ENCODE measurements at regions not wholly inside any gene's neighbourhood (a gene's known extent, or its start where the extent isn't known, plus 50 kb on each side); places are given as distances from the start of the nearest gene placed in this dataset.

GRCh38 chr5:18496041-18496440 is 861.8 kb downstream of the TAF11L14 start:
- ChIA-PET POLR2A (no interaction called here), CTCF (no interaction called here)
- no peak overlapping the region for H3K4me3 ChIP-seq (ENCODE audit: control insufficient read depth in 1 of 7, extremely low read depth in 1 of 7, insufficient read depth in 4 of 7, low read depth in 2 of 7, low read length in 6 of 7)
- no peaks in the 10 kb centered on the region for H3K36me3 ChIP-seq (ENCODE audit: control insufficient read depth in 4 of 4, insufficient read depth in 4 of 4, low read length in 3 of 4)
- no peak for DNase-seq
- peaks cover 0 to 14% (median 5%) of the 10 kb centered on the region in 5 experiments for H3K9me3 ChIP-seq (ENCODE audit: control extremely low read depth in 1 of 5, control insufficient read depth in 4 of 5, insufficient read depth in 2 of 5, low read depth in 1 of 5, low read length in 4 of 5)
- no peak overlapping the region for H3K27ac ChIP-seq (ENCODE audit: insufficient read depth in 1 of 2, low read depth in 1 of 2, low read length in 2 of 2, poor library complexity in 1 of 2, severe bottlenecking in 2 of 2)
- H3K4me1 ChIP-seq (ENCODE audit: control extremely low read depth in 1 of 4, control insufficient read depth in 4 of 4, insufficient read depth in 4 of 4, low read length in 3 of 4), result no peaks in the 10 kb centered on the region
- H3K27me3 ChIP-seq (replicated peaks in 2 of 5; ENCODE audit: control insufficient read depth in 4 of 5, insufficient read depth in 5 of 5, low read length in 4 of 5), result no peaks in the 10 kb centered on the region

- Histone ChIP-seq H3K27me3 (replicated peaks in 2 of 5; ENCODE audit: control insufficient read depth in 4 of 5, insufficient read depth in 5 of 5, low read length in 4 of 5) (no peaks in the 10 kb centered on the region), H3K4me1 (ENCODE audit: control extremely low read depth in 1 of 4, control insufficient read depth in 4 of 4, insufficient read depth in 4 of 4, low read length in 3 of 4) (no peaks in the 10 kb centered on the region), H3K27ac (ENCODE audit: insufficient read depth in 1 of 2, low read depth in 1 of 2, low read length in 2 of 2, poor library complexity in 1 of 2, severe bottlenecking in 2 of 2) (no peak overlapping the region), H3K4me3 (ENCODE audit: control insufficient read depth in 1 of 7, extremely low read depth in 1 of 7, insufficient read depth in 4 of 7, low read depth in 2 of 7, low read length in 6 of 7) (no peak overlapping the region), H3K36me3 (ENCODE audit: control insufficient read depth in 4 of 4, insufficient read depth in 4 of 4, low read length in 3 of 4) (no peaks in the 10 kb centered on the region), H3K9me3 (ENCODE audit: control extremely low read depth in 1 of 5, control insufficient read depth in 4 of 5, insufficient read depth in 2 of 5, low read depth in 1 of 5, low read length in 4 of 5) (peaks cover 0 to 14% (median 5%) of the 10 kb centered on the region in 5 experiments)
- ChIA-PET CTCF (no interaction called here), POLR2A (no interaction called here)
- WGBS (ENCODE audit: insufficient coverage), result 100% methylated on average over 1 of the region's 2 CpGs
- DNase-seq, result peak in 1 of 3 donors; percentile 8
These were observed 862.8 kb downstream of the TAF11L14 start for GRCh38 chr5:18497089-18497488.

- no peaks in the 10 kb centered on the region for H3K36me3 ChIP-seq (ENCODE audit: control insufficient read depth in 4 of 4, insufficient read depth in 4 of 4, low read length in 3 of 4)
- peaks cover 0 to 9% (median 0%) of the 10 kb centered on the region in 5 experiments for H3K9me3 ChIP-seq (ENCODE audit: control extremely low read depth in 1 of 5, control insufficient read depth in 4 of 5, insufficient read depth in 2 of 5, low read depth in 1 of 5, low read length in 4 of 5)
- H3K27me3 ChIP-seq (replicated peaks in 2 of 5; ENCODE audit: control insufficient read depth in 4 of 5, insufficient read depth in 5 of 5, low read length in 4 of 5), result no peaks in the 10 kb centered on the region
- H3K4me1 ChIP-seq (ENCODE audit: control extremely low read depth in 1 of 4, control insufficient read depth in 4 of 4, insufficient read depth in 4 of 4, low read length in 3 of 4), result no peaks in the 10 kb centered on the region
- no peak for DNase-seq
- no peak overlapping the region for H3K4me3 ChIP-seq (ENCODE audit: control insufficient read depth in 1 of 7, extremely low read depth in 1 of 7, insufficient read depth in 4 of 7, low read depth in 2 of 7, low read length in 6 of 7)
- CTCF ChIA-PET, result no interaction called here
- no CpG with 5 or more reads among the region's 4 CpGs for WGBS (ENCODE audit: insufficient coverage)
- no peak overlapping the region for H3K27ac ChIP-seq (ENCODE audit: insufficient read depth in 1 of 2, low read depth in 1 of 2, low read length in 2 of 2, poor library complexity in 1 of 2, severe bottlenecking in 2 of 2)
- POLR2A ChIA-PET, result no interaction called here
These were observed 869.6 kb downstream of the TAF11L14 start for GRCh38 chr5:18503797-18504328.

- CTCF ChIA-PET, result interaction anchor here (0.6 kb wide), 1 partner anchor 389 kb away, joined by 3 read pairs; no protein-coding TSS in a partner anchor
- no peaks in the 10 kb centered on the region for H3K36me3 ChIP-seq (ENCODE audit: control insufficient read depth in 4 of 4, insufficient read depth in 4 of 4, low read length in 3 of 4)
- POLR2A ChIA-PET, result no interaction called here
- peaks cover 0 to 9% (median 0%) of the 10 kb centered on the region in 5 experiments for H3K9me3 ChIP-seq (ENCODE audit: control extremely low read depth in 1 of 5, control insufficient read depth in 4 of 5, insufficient read depth in 2 of 5, low read depth in 1 of 5, low read length in 4 of 5)
- H3K27ac ChIP-seq (ENCODE audit: insufficient read depth in 1 of 2, low read depth in 1 of 2, low read length in 2 of 2, poor library complexity in 1 of 2, severe bottlenecking in 2 of 2), result no peak overlapping the region
- H3K27me3 ChIP-seq (replicated peaks in 2 of 5; ENCODE audit: control insufficient read depth in 4 of 5, insufficient read depth in 5 of 5, low read length in 4 of 5), result no peaks in the 10 kb centered on the region
- no peak overlapping the region for H3K4me3 ChIP-seq (ENCODE audit: control insufficient read depth in 1 of 7, extremely low read depth in 1 of 7, insufficient read depth in 4 of 7, low read depth in 2 of 7, low read length in 6 of 7)
- no peaks in the 10 kb centered on the region for H3K4me1 ChIP-seq (ENCODE audit: control extremely low read depth in 1 of 4, control insufficient read depth in 4 of 4, insufficient read depth in 4 of 4, low read length in 3 of 4)
- no CpG with 5 or more reads among the region's 1 CpG for WGBS (ENCODE audit: insufficient coverage)
- DNase-seq, result no peak
These were observed 872.9 kb downstream of the TAF11L14 start for GRCh38 chr5:18507114-18507513.

GRCh38 chr5:18517641-18518380 is 883.6 kb downstream of the TAF11L14 start:
- Histone ChIP-seq H3K27ac (ENCODE audit: insufficient read depth in 1 of 2, low read depth in 1 of 2, low read length in 2 of 2, poor library complexity in 1 of 2, severe bottlenecking in 2 of 2) (no peak overlapping the region), H3K4me3 (ENCODE audit: control insufficient read depth in 1 of 7, extremely low read depth in 1 of 7, insufficient read depth in 4 of 7, low read depth in 2 of 7, low read length in 6 of 7) (no peak overlapping the region), H3K9me3 (ENCODE audit: control extremely low read depth in 1 of 5, control insufficient read depth in 4 of 5, insufficient read depth in 2 of 5, low read depth in 1 of 5, low read length in 4 of 5) (peaks cover 0 to 1% (median 0%) of the 10 kb centered on the region in 5 experiments), H3K36me3 (ENCODE audit: control insufficient read depth in 4 of 4, insufficient read depth in 4 of 4, low read length in 3 of 4) (no peaks in the 10 kb centered on the region), H3K27me3 (replicated peaks in 2 of 5; ENCODE audit: control insufficient read depth in 4 of 5, insufficient read depth in 5 of 5, low read length in 4 of 5) (no peaks in the 10 kb centered on the region), H3K4me1 (ENCODE audit: control extremely low read depth in 1 of 4, control insufficient read depth in 4 of 4, insufficient read depth in 4 of 4, low read length in 3 of 4) (no peaks in the 10 kb centered on the region)
- no peak for DNase-seq
- ChIA-PET POLR2A (no interaction called here), CTCF (interaction anchor here (0.9 kb wide), 1 partner anchor 59 kb away, joined by 3 read pairs; no protein-coding TSS in a partner anchor)
- 100% methylated on average over 3 of the region's 6 CpGs for WGBS (ENCODE audit: insufficient coverage)

- WGBS (ENCODE audit: insufficient coverage), result 100% methylated on average over 1 of the region's 2 CpGs
- Histone ChIP-seq H3K27ac (ENCODE audit: insufficient read depth in 1 of 2, low read depth in 1 of 2, low read length in 2 of 2, poor library complexity in 1 of 2, severe bottlenecking in 2 of 2) (no peak overlapping the region), H3K9me3 (ENCODE audit: control extremely low read depth in 1 of 5, control insufficient read depth in 4 of 5, insufficient read depth in 2 of 5, low read depth in 1 of 5, low read length in 4 of 5) (peaks cover 0 to 1% (median 0%) of the 10 kb centered on the region in 5 experiments), H3K36me3 (ENCODE audit: control insufficient read depth in 4 of 4, insufficient read depth in 4 of 4, low read length in 3 of 4) (no peaks in the 10 kb centered on the region), H3K4me1 (ENCODE audit: control extremely low read depth in 1 of 4, control insufficient read depth in 4 of 4, insufficient read depth in 4 of 4, low read length in 3 of 4) (no peaks in the 10 kb centered on the region), H3K27me3 (replicated peaks in 2 of 5; ENCODE audit: control insufficient read depth in 4 of 5, insufficient read depth in 5 of 5, low read length in 4 of 5) (no peaks in the 10 kb centered on the region), H3K4me3 (ENCODE audit: control insufficient read depth in 1 of 7, extremely low read depth in 1 of 7, insufficient read depth in 4 of 7, low read depth in 2 of 7, low read length in 6 of 7) (no peak overlapping the region)
- POLR2A ChIA-PET, result interaction anchor here (0.6 kb wide), 1 partner anchor 417 kb away, joined by 3 read pairs; no protein-coding TSS in a partner anchor
- DNase-seq, result no peak
- CTCF ChIA-PET, result no interaction called here
These were observed 889.1 kb downstream of the TAF11L14 start for GRCh38 chr5:18523380-18523779.

- H3K27me3 ChIP-seq (replicated peaks in 2 of 5; ENCODE audit: control insufficient read depth in 4 of 5, insufficient read depth in 5 of 5, low read length in 4 of 5), result no peaks in the 10 kb centered on the region
- no peaks in the 10 kb centered on the region for H3K4me1 ChIP-seq (ENCODE audit: control extremely low read depth in 1 of 4, control insufficient read depth in 4 of 4, insufficient read depth in 4 of 4, low read length in 3 of 4)
- no CpG with 5 or more reads among the region's 3 CpGs for WGBS (ENCODE audit: insufficient coverage)
- ChIA-PET POLR2A (no interaction called here), CTCF (no interaction called here)
- DNase-seq, result no peak
- H3K36me3 ChIP-seq (ENCODE audit: control insufficient read depth in 4 of 4, insufficient read depth in 4 of 4, low read length in 3 of 4), result no peaks in the 10 kb centered on the region
- H3K4me3 ChIP-seq (ENCODE audit: control insufficient read depth in 1 of 7, extremely low read depth in 1 of 7, insufficient read depth in 4 of 7, low read depth in 2 of 7, low read length in 6 of 7), result no peak overlapping the region
- H3K9me3 ChIP-seq (ENCODE audit: control extremely low read depth in 1 of 5, control insufficient read depth in 4 of 5, insufficient read depth in 2 of 5, low read depth in 1 of 5, low read length in 4 of 5), result no peaks in the 10 kb centered on the region
- no peak overlapping the region for H3K27ac ChIP-seq (ENCODE audit: insufficient read depth in 1 of 2, low read depth in 1 of 2, low read length in 2 of 2, poor library complexity in 1 of 2, severe bottlenecking in 2 of 2)
These were observed 892.6 kb downstream of the TAF11L14 start for GRCh38 chr5:18526792-18527405.
